KMS-11 (cell line): ENCODE measurements at regions not wholly inside any gene's neighbourhood (a gene's known extent, or its start where the extent isn't known, plus 50 kb on each side); places are given as distances from the start of the nearest gene placed in this dataset.

Source experiments
- H2AFZ ChIP-seq: fragments of 200-600 bp; sonication (generic); 2 replicates; pipeline ENCODE4 v1.6.1; 2016; ENCODE audit warnings: antibody characterized with exemption, mixed run types, low read depth
- H3K27ac ChIP-seq: fragments of 200-600 bp; sonication (generic); 2 replicates; pipeline ENCODE4 v1.6.1; 2016; ENCODE audit warnings: mild to moderate bottlenecking, mixed run types
- H3K27me3 ChIP-seq: fragments of 200-600 bp; sonication (generic); 2 replicates; pipeline ENCODE4 v1.6.1; 2017; ENCODE audit warnings: mild to moderate bottlenecking, low read depth, mixed run types, moderate library complexity; ENCODE audit not compliant: insufficient read depth
- H3K36me3 ChIP-seq: fragments of 200-600 bp; sonication (generic); 2 replicates; pipeline ENCODE4 v1.6.1; 2017; ENCODE audit warnings: mild to moderate bottlenecking, mixed run types; ENCODE audit not compliant: insufficient read depth
- H3K4me1 ChIP-seq: fragments of 200-600 bp; sonication (generic); 2 replicates; pipeline ENCODE4 v1.6.1; 2016; ENCODE audit warnings: mild to moderate bottlenecking, low read depth, mixed run types; ENCODE audit not compliant: poor library complexity, severe bottlenecking
- H3K4me2 ChIP-seq: fragments of 200-600 bp; sonication (generic); 2 replicates; pipeline ENCODE4 v1.7.0; 2016; ENCODE audit warnings: mild to moderate bottlenecking, mixed run types
- H3K4me3 ChIP-seq: fragments of 200-600 bp; sonication (generic); IDR thresholded peaks from 2 replicates; pipeline ENCODE4 v1.6.1; 2017; ENCODE audit warnings: low read depth, low read length, mixed read lengths; ENCODE audit not compliant: insufficient read depth
- H3K79me2 ChIP-seq: fragments of 200-600 bp; sonication (generic); 2 replicates; pipeline ENCODE4 v1.6.1; 2016; ENCODE audit warnings: low read depth, mixed run types; ENCODE audit not compliant: insufficient read depth
- H3K9ac ChIP-seq: fragments of 200-600 bp; sonication (generic); 2 replicates; pipeline ENCODE4 v1.6.1; 2016; ENCODE audit warnings: mild to moderate bottlenecking, mixed run types
- H4K20me1 ChIP-seq: fragments of 200-600 bp; sonication (generic); 2 replicates; pipeline ENCODE4 v1.6.1; 2016; ENCODE audit warnings: mild to moderate bottlenecking, mixed run types; ENCODE audit not compliant: insufficient read depth
- TF ChIP-seq, protein P1 (sequence below): fragments of 200-600 bp; sonication (generic); conservative IDR thresholded peaks from 2 replicates; pipeline ENCODE4 v1.6.1; 2017; ENCODE audit warnings: low read depth, mild to moderate bottlenecking, antibody characterized with exemption, low read length, moderate library complexity, mixed read lengths

DNA sequence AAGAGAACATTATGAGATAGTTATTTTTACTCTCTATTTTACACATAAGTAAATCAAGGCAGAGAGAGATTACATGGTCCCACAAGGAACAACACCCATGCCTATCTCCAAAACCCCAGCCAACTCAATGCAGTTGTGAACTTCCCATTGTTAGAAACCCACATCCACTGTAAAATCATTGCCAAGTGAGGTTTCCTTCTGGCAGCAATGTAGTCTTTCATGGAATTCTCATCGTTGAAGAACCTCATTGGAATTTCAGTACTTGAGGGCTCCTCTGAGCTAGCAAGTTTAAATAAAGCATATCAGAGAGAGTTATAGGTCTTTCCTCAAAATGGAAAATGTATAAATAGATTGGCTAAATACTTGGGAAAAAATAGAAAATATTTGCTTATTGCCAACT is 105.2 kb downstream of the RAD51AP2 start:
- no peaks in the 10 kb centered on the region for H3K4me1 ChIP-seq
- no peaks in the 10 kb centered on the region for H3K79me2 ChIP-seq
- H3K27ac ChIP-seq, result no peak overlapping the region
- H2AFZ ChIP-seq, result no peak overlapping the region
- TF ChIP-seq, protein P1, sequence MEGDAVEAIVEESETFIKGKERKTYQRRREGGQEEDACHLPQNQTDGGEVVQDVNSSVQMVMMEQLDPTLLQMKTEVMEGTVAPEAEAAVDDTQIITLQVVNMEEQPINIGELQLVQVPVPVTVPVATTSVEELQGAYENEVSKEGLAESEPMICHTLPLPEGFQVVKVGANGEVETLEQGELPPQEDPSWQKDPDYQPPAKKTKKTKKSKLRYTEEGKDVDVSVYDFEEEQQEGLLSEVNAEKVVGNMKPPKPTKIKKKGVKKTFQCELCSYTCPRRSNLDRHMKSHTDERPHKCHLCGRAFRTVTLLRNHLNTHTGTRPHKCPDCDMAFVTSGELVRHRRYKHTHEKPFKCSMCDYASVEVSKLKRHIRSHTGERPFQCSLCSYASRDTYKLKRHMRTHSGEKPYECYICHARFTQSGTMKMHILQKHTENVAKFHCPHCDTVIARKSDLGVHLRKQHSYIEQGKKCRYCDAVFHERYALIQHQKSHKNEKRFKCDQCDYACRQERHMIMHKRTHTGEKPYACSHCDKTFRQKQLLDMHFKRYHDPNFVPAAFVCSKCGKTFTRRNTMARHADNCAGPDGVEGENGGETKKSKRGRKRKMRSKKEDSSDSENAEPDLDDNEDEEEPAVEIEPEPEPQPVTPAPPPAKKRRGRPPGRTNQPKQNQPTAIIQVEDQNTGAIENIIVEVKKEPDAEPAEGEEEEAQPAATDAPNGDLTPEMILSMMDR, result no peak
- H3K27me3 ChIP-seq, result no peaks in the 10 kb centered on the region
- H3K36me3 ChIP-seq, result no peaks in the 10 kb centered on the region
- no peak overlapping the region for H3K4me2 ChIP-seq
- no peak overlapping the region for H3K9ac ChIP-seq
- H3K4me3 ChIP-seq, result no peak overlapping the region
- H4K20me1 ChIP-seq, result no peaks in the 10 kb centered on the region

DNA sequence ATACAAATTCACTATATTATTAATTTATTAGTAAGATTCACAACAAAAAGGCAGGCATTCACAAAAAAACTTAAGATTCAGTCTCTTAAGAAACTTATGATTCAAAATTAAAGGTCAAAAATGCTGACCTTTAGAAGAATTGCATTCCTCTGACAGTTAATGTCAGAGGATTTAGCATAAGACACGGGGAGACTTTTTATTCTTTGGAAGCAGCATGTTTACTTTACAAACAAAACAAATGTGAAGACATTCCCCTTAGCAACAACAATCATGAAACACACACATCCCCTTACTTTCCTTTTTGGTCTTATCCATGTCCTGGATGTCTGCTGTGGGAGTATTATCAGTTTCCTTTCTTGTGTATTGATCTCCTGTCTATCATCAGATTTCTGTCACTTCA is 117.1 kb downstream of the RAD51AP2 start:
- Histone ChIP-seq H3K27ac (no peak overlapping the region), H3K9ac (no peak overlapping the region), H3K36me3 (no peaks in the 10 kb centered on the region), H2AFZ (no peak overlapping the region), H3K4me3 (no peak overlapping the region), H3K4me1 (no peaks in the 10 kb centered on the region), H3K4me2 (no peak overlapping the region), H3K79me2 (no peaks in the 10 kb centered on the region), H4K20me1 (no peaks in the 10 kb centered on the region), H3K27me3 (no peaks in the 10 kb centered on the region)
- TF ChIP-seq, protein P1, result no peak

DNA sequence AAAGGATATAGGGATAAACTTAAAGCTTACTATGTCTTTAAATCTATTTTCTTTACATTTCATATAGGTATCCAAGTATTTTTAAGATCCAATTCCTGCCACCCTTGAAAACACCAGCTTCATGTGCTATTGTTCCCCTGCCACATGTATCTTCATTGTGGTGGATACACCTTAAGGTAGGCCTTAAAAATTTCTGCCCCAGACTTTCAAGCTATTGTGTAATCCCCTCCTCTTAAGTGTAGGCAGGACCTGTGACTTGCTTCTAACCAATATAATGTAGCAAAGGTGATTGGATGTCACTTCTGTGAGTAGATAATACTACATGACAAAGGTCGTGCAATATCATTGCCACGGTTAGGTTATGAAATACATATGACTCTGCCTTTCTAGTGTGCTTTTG is 119.5 kb downstream of the RAD51AP2 start:
- Histone ChIP-seq H3K4me1 (no peaks in the 10 kb centered on the region), H4K20me1 (no peaks in the 10 kb centered on the region), H3K9ac (no peak overlapping the region), H2AFZ (no peak overlapping the region), H3K4me2 (no peak overlapping the region), H3K4me3 (no peak overlapping the region), H3K27me3 (no peaks in the 10 kb centered on the region), H3K79me2 (no peaks in the 10 kb centered on the region), H3K36me3 (no peaks in the 10 kb centered on the region), H3K27ac (no peak overlapping the region)
- TF ChIP-seq, protein P1, result no peak

DNA sequence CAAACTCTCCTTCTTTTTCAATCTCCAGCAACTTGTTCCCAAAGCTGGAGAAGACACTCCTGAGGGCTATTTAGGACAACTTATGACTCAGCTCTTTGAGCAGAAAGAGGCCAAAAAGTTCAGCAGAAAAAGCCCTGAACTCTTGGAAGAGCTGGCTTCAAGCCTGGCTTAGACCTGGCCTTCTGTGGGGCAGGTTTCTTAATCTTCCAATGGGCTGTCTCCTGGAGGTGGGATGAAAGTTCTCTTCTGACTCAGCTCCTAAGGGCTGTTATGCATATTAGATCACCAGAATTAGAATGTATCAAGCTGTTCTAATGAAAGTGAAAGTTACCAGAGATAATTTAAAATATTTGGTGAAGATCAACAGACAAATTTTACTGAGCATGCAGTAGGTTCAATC is 129.4 kb downstream of the RAD51AP2 start:
- TF ChIP-seq, protein P1, result no peak
- no peak overlapping the region; the same call in 1 of the 2 replicates for H2AFZ ChIP-seq
- no peaks in the 10 kb centered on the region for H3K79me2 ChIP-seq
- no peaks in the 10 kb centered on the region for H3K27me3 ChIP-seq
- H3K4me3 ChIP-seq, result no peak overlapping the region
- H3K36me3 ChIP-seq, result no peaks in the 10 kb centered on the region
- H3K27ac ChIP-seq, result peak overlapping the region; percentile 5; the same call in 1 of the 2 replicates
- peak overlapping the region; percentile 70 for H3K4me2 ChIP-seq
- no peak overlapping the region for H3K9ac ChIP-seq
- H3K4me1 ChIP-seq, result peaks cover 58% of the 10 kb centered on the region
- no peaks in the 10 kb centered on the region for H4K20me1 ChIP-seq
